HCT116 (cell line): ENCODE measurements at regions not wholly inside any gene's neighbourhood (a gene's known extent, or its start where the extent isn't known, plus 50 kb on each side); places are given as distances from the start of the nearest gene placed in this dataset.

Source experiments
- ATAC-seq: fragments of 200-7000 bp; cut with Tn5 transposase; 2 replicates; pipeline ENCODE4 v1.9.1; 2020; ENCODE audit warnings: mild to moderate bottlenecking, moderate library complexity
- BruUV-seq: library from RNA; stranded (reverse); fragments of 400-500 nt; replicated peaks from 2 replicates; lab custom pipeline; 2021; lab: Mats Ljungman, UMichigan
- CTCF ChIA-PET: fragments of 300-600 bp; sonication (Branson Sonifier 250); formaldehyde crosslinking; loops from one replicate; lab custom pipeline; 2021; ENCODE audit warnings: antibody characterized with exemption; lab: Charles Lee
- POLR2A ChIA-PET: fragments of 300-600, 350-600 bp; sonication (Branson Sonifier 250); formaldehyde crosslinking; loops from one replicate; lab custom pipeline; 2021; ENCODE audit warnings: antibody characterized with exemption; lab: Charles Lee
- RAD21 ChIA-PET, 2 experiments: fragments of 300-600 bp; sonication (Branson Sonifier 250); formaldehyde crosslinking; loops; one replicate each; lab custom pipeline; 2023; ENCODE audit warnings: low total read pairs in 2 of 2; ENCODE audit not compliant: uncharacterized antibody in 2 of 2, unreplicated experiment in 2 of 2, low non-redundant PET in 1 of 2; lab: Charles Lee
- DNase-seq: peaks from one replicate; pipeline ENCODE4 v3.0.0-alpha.2; 2010; ENCODE audit warnings: low read depth, low spot score
- H2AFZ ChIP-seq: fragments of 200-600 bp; shearing (Covaris generic), sonication (generic); 2 replicates; pipeline ENCODE4 v1.6.1; 2017; ENCODE audit warnings: low read depth, mixed run types, mixed read lengths, antibody characterized with exemption, low read length; ENCODE audit not compliant: poor library complexity, severe bottlenecking
- H3K27ac ChIP-seq: 2 replicates; pipeline ENCODE4 v1.5.1; 2012; ENCODE audit warnings: low read depth, low read length
- H3K27me3 ChIP-seq: fragments of 200-600 bp; sonication (generic); 2 replicates; pipeline ENCODE4 v1.6.1; 2016; ENCODE audit warnings: mixed run types, low read length, mixed read lengths; ENCODE audit not compliant: insufficient read depth
- H3K36me3 ChIP-seq, 2 experiments: fragments of 200-500 bp in 1 of 2; fragments of 200-600 bp in 1 of 2; sonication (Bioruptor generic) in 1 of 2; sonication (generic) in 1 of 2; 2 replicates each; pipeline versions ENCODE4 v1.5.1 to v1.6.1; 2014 to 2016; ENCODE audit warnings: low read length in 2 of 2, inconsistent platforms in 1 of 2, mixed read lengths in 1 of 2, mixed run types in 1 of 2; ENCODE audit not compliant: insufficient read depth in 2 of 2, control insufficient read depth in 1 of 2
- H3K4me1 ChIP-seq, 2 experiments: fragments of 200-600 bp in 1 of 2; sonication (generic) in 1 of 2; 2 replicates each; pipeline versions ENCODE4 v1.5.1 to v1.6.1; 2012 to 2017; ENCODE audit warnings: low read length in 2 of 2, inconsistent platforms in 1 of 2, mild to moderate bottlenecking in 1 of 2, mixed read lengths in 1 of 2, mixed run types in 1 of 2, moderate library complexity in 1 of 2; ENCODE audit not compliant: insufficient read depth in 2 of 2, control insufficient read depth in 1 of 2
- H3K4me2 ChIP-seq: fragments of 200-600 bp; sonication (generic); 2 replicates; pipeline ENCODE4 v1.6.1; 2017; ENCODE audit warnings: mixed run types, low read length, mixed read lengths
- H3K4me3 ChIP-seq, 2 experiments: fragments of 200-600 bp in 1 of 2; sonication (generic) in 1 of 2; replicated peaks in 1 of 2; 2 replicates each; pipeline ENCODE4 v1.5.1; 2011 to 2016; ENCODE audit warnings: low read length in 2 of 2, control low read depth in 1 of 2, low read depth in 1 of 2, mild to moderate bottlenecking in 1 of 2, mixed read lengths in 1 of 2, mixed run types in 1 of 2
- H3K79me2 ChIP-seq: fragments of 200-600 bp; sonication (generic); 2 replicates; pipeline ENCODE4 v1.6.1; 2017; ENCODE audit warnings: mild to moderate bottlenecking, mixed run types, low read length, moderate library complexity, mixed read lengths; ENCODE audit not compliant: insufficient read depth
- H3K9ac ChIP-seq: fragments of 200-600 bp; sonication (generic); 2 replicates; pipeline ENCODE4 v1.6.1; 2016; ENCODE audit warnings: low read length, mixed read lengths
- H3K9me2 ChIP-seq: fragments of 200-600 bp; sonication (generic), shearing (Covaris generic); 2 replicates; pipeline ENCODE4 v1.6.1; 2017; ENCODE audit warnings: mixed run types, mild to moderate bottlenecking, moderate library complexity; ENCODE audit not compliant: insufficient read depth
- H3K9me3 ChIP-seq, 2 experiments: fragments of 200-500 bp in 1 of 2; fragments of 200-600 bp in 1 of 2; sonication (Bioruptor generic) in 1 of 2; sonication (generic) in 1 of 2; 2 replicates each; pipeline ENCODE4 v1.6.1; 2014 to 2017; ENCODE audit warnings: low read length in 2 of 2, mixed read lengths in 2 of 2, inconsistent platforms in 1 of 2, low read depth in 1 of 2, mild to moderate bottlenecking in 1 of 2, mixed run types in 1 of 2, moderate library complexity in 1 of 2; ENCODE audit not compliant: control insufficient read depth in 1 of 2, insufficient read depth in 1 of 2
- H4K20me1 ChIP-seq: fragments of 200-600 bp; sonication (generic), shearing (Covaris generic); 2 replicates; pipeline ENCODE4 v1.6.1; 2017; ENCODE audit warnings: mixed run types, mild to moderate bottlenecking, moderate library complexity; ENCODE audit not compliant: insufficient read depth
- EGR1 ChIP-seq: IDR thresholded peaks from 2 replicates; pipeline ENCODE4 v1.6.1; 2012; ENCODE audit warnings: low read depth
- EZH2 ChIP-seq: fragments of 200-600 bp; sonication (generic); IDR thresholded peaks from 2 replicates; pipeline ENCODE4 v1.6.1; 2017; ENCODE audit warnings: antibody characterized with exemption, mixed run types
- EZH2phosphoT487 ChIP-seq: fragments of 200-600 bp; IDR thresholded peaks from 2 replicates; pipeline ENCODE4 v1.6.1; 2018; ENCODE audit warnings: antibody characterized with exemption, borderline replicate concordance
- POLR2A ChIP-seq: IDR thresholded peaks from 2 replicates; pipeline ENCODE4 v1.7.0; 2011; ENCODE audit warnings: borderline replicate concordance; ENCODE audit not compliant: insufficient read depth, insufficient read length; ENCODE audit errors: extremely low read depth
- SIN3A ChIP-seq: IDR thresholded peaks from 2 replicates; pipeline ENCODE4 v1.6.1; 2012; ENCODE audit warnings: low read depth
- SP1 ChIP-seq: IDR thresholded peaks from 2 replicates; pipeline ENCODE4 v1.6.1; 2012; ENCODE audit warnings: low read depth
- SRF ChIP-seq: IDR thresholded peaks from 2 replicates; pipeline ENCODE4 v1.6.1; 2012; ENCODE audit warnings: low read depth
- ZFX ChIP-seq: fragments of 450-650 bp; IDR thresholded peaks from 2 replicates; pipeline ENCODE4 v1.6.1; 2017
- intact Hi-C: fragments of 100-400 bp; cut with micrococcal nuclease; formaldehyde crosslinking; loops from 2 replicates; pipeline ENCODE4 v1.10.0; 2022
- TF ChIP-seq, protein P1 (sequence below), 3 experiments: fragments of 200-600 bp in 1 of 3; sonication (generic) in 1 of 3; IDR thresholded peaks in 2 of 3; conservative IDR thresholded peaks in 1 of 3; 2 replicates each; pipeline ENCODE4 v1.5.1; 2012 to 2017; ENCODE audit warnings: low read depth in 2 of 3, low read length in 2 of 3, antibody characterized with exemption in 1 of 3, borderline replicate concordance in 1 of 3, control low read depth in 1 of 3, mild to moderate bottlenecking in 1 of 3, mixed read lengths in 1 of 3, mixed run types in 1 of 3, moderate library complexity in 1 of 3; ENCODE audit not compliant: insufficient read depth in 1 of 3
- TF ChIP-seq, protein P2 (sequence below): IDR thresholded peaks from 2 replicates; pipeline ENCODE4 v1.6.1; 2012
- TF ChIP-seq, protein P3 (sequence below): IDR thresholded peaks from 2 replicates; pipeline ENCODE4 v1.6.1; 2012; ENCODE audit warnings: low read depth

DNA sequence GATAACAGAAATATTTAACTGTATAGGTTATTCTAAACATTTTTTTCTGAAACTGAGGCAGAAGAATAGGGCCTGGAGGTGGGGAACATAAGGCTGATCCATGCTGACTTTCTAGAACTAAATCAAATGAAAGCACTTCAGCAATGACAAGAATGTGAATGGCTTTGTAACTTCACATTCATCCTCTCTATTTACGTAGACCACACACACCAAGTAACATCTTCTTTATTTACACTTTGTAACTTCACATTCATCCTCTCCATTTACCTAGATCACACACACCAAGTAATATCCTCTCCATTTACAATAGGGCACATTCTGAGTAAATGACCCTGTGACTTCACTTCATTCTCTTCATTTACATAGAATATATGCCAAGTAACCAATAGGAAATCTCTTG, 251.8 kb upstream of the CDH9 start (continued):
- no peak for TF ChIP-seq EGR1
- TF ChIP-seq POLR2A, result no peak
- no peak for TF ChIP-seq SRF
- TF ChIP-seq, protein P1, sequence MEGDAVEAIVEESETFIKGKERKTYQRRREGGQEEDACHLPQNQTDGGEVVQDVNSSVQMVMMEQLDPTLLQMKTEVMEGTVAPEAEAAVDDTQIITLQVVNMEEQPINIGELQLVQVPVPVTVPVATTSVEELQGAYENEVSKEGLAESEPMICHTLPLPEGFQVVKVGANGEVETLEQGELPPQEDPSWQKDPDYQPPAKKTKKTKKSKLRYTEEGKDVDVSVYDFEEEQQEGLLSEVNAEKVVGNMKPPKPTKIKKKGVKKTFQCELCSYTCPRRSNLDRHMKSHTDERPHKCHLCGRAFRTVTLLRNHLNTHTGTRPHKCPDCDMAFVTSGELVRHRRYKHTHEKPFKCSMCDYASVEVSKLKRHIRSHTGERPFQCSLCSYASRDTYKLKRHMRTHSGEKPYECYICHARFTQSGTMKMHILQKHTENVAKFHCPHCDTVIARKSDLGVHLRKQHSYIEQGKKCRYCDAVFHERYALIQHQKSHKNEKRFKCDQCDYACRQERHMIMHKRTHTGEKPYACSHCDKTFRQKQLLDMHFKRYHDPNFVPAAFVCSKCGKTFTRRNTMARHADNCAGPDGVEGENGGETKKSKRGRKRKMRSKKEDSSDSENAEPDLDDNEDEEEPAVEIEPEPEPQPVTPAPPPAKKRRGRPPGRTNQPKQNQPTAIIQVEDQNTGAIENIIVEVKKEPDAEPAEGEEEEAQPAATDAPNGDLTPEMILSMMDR (IDR thresholded peaks at IDR 0.05 in 2 of 3, conservative IDR thresholded peaks at IDR 0.05 in 1 of 3; ENCODE audit: borderline replicate concordance in 1 of 3, insufficient read depth in 1 of 3, low read depth in 2 of 3, low read length in 2 of 3), result no peak

DNA sequence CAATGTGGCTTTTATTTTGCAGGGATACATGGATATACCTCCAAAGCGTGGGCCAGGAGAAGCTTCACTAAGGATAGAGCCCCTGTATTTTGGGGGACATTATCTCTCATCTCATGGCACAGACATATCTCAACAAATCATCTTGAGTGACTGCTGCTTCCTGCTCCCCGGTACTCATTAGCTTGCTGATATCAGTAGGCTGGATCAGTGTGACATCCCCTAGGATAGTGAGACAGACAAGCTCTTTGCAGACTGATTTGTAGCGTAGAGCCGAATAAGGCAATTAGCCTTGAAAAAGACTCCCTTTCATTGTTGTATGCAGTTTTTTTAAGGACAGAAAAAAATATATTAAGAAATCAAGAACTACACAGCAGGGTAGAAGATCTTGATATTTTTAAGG, 237.7 kb upstream of the CDH9 start:
- Histone ChIP-seq H3K79me2 (no peaks in the 10 kb centered on the region), H3K9me3 (peaks cover 5 to 22% of the 10 kb centered on the region in 2 experiments; a peak in 3 of 4 replicates), H3K4me3 (no peak overlapping the region), H3K36me3 (no peaks in the 10 kb centered on the region), H2AFZ (no peak overlapping the region), H3K4me1 (no peaks in the 10 kb centered on the region), H3K9ac (no peak overlapping the region), H3K27me3 (no peaks in the 10 kb centered on the region), H3K4me2 (no peak overlapping the region), H3K27ac (no peak overlapping the region), H4K20me1 (no peaks in the 10 kb centered on the region), H3K9me2 (no peaks in the 10 kb centered on the region)
- no TSS peak for BruUV-seq
- intact Hi-C loops, result no loop called here
- CTCF ChIA-PET, result no interaction called here
- ATAC-seq (no peak), DNase-seq (no peak)
- TF ChIP-seq ZFX (no peak), EZH2phosphoT487 (no peak), SP1 (no peak), SIN3A (no peak), EZH2 (no peak), POLR2A (no peak)
- TF ChIP-seq, protein P1 (IDR thresholded peaks at IDR 0.05 in 2 of 3, conservative IDR thresholded peaks at IDR 0.05 in 1 of 3; ENCODE audit: borderline replicate concordance in 1 of 3, insufficient read depth in 1 of 3, low read depth in 2 of 3, low read length in 2 of 3), result no peak
- TF ChIP-seq, protein P2, sequence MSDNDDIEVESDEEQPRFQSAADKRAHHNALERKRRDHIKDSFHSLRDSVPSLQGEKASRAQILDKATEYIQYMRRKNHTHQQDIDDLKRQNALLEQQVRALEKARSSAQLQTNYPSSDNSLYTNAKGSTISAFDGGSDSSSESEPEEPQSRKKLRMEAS, result no peak
- TF ChIP-seq, protein P3, sequence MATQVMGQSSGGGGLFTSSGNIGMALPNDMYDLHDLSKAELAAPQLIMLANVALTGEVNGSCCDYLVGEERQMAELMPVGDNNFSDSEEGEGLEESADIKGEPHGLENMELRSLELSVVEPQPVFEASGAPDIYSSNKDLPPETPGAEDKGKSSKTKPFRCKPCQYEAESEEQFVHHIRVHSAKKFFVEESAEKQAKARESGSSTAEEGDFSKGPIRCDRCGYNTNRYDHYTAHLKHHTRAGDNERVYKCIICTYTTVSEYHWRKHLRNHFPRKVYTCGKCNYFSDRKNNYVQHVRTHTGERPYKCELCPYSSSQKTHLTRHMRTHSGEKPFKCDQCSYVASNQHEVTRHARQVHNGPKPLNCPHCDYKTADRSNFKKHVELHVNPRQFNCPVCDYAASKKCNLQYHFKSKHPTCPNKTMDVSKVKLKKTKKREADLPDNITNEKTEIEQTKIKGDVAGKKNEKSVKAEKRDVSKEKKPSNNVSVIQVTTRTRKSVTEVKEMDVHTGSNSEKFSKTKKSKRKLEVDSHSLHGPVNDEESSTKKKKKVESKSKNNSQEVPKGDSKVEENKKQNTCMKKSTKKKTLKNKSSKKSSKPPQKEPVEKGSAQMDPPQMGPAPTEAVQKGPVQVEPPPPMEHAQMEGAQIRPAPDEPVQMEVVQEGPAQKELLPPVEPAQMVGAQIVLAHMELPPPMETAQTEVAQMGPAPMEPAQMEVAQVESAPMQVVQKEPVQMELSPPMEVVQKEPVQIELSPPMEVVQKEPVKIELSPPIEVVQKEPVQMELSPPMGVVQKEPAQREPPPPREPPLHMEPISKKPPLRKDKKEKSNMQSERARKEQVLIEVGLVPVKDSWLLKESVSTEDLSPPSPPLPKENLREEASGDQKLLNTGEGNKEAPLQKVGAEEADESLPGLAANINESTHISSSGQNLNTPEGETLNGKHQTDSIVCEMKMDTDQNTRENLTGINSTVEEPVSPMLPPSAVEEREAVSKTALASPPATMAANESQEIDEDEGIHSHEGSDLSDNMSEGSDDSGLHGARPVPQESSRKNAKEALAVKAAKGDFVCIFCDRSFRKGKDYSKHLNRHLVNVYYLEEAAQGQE, result no peak
- POLR2A ChIA-PET, result no interaction called here
- RAD21 ChIA-PET, result no interaction called here
